Hematopoietic multipotent progenitor cell treated with erythropoietin and hydrocortisone succinate and interleukin-3 and kit ligand, for 4 days (in vitro differentiated cells): ENCODE measurements at regions not wholly inside any gene's neighbourhood (a gene's known extent, or its start where the extent isn't known, plus 50 kb on each side); places are given as distances from the start of the nearest gene placed in this dataset.
"Not testable (repeated sequence)": the region's sequence is repeated elsewhere in the genome, so short reads cannot be mapped to it uniquely, and the experiment has no call there.

Source experiments
- DNase-seq: peaks from one replicate; pipeline ENCODE4 v3.0.0-alpha.2; 2015

DNA sequence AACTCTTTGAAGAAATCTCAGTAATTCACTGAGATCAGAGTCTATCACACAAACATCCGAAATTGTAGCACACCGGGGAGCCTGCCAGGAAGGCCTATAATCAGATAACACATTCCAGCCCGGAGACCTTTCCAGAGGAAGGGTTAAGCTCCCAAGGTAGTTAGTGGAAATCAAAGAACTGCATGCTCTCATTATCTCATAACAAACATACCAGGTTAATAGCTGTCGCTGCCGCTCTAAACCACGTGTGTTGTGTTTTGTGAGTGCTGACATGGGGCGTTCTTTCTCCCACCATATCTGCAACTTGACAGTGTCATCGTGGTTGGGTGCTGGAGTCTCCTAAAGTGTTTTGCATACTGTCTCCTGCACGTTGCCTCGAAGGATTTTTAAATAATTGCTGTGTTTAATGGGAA lies 120.7 kb upstream of the CARD11 start:
- DNase-seq, result no peak

DNA sequence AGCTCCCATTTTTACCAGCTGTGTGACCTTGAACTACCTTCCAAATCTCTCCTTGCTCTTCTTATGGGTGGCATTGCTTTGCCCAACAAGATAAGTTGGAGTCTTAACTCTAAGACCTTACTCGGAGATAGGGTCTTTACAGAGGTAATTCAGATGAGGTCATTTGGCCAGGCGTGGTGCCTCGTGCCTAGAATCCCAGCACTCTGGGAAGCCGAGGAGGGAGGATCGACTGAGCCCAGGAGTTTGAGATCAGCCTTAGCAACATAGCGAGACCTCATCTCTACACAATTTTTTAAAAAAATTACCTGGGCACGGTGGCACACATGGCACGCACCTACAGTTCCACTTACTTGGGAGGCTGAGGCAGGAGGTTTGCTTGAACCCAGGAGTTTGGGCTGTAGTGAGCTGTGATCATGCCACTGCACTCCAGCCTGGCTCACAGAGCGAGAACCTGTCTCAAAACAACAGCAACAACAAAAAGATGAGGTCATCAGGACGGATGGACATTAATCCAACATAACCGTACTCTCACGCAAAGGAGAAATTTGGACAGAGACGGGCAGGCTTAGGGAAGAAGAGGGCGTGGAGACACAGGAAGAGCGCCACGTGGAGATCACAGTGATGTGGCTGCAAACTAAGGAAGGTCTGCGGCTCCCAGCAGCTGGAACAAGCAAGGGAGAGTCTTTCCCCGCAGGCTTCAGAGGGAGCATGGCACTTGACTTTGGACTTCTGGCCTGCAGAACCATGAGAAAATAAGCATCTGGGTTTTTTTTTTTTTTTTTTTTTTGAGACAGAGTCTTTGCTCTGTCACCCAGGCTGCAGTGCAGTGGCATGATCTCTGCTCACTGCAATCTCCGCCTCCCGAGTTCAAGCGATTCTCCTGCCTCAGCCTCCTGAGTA lies 122.3 kb upstream of the CARD11 start:
- DNase-seq, result no peak

DNA sequence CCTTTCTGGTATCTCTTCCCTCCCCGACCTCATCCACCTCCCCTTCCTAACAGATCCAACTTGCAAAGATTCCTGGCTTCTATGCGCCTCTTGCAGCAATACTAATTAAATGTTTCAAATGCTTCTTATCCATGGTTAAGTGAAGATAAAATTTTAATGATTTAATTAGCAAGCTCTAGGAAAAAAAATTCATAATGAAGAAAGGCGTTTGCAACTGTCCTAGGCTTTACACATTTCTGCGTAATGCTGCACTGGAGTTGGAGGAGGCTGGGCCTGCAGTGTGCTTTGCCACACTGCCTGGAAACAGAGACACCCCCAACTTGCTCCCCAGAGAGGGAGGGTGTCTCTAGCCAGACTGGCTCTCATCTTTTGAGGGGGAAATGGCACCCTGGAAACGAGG lies 123.9 kb upstream of the CARD11 start:
- no peak for DNase-seq

DNA sequence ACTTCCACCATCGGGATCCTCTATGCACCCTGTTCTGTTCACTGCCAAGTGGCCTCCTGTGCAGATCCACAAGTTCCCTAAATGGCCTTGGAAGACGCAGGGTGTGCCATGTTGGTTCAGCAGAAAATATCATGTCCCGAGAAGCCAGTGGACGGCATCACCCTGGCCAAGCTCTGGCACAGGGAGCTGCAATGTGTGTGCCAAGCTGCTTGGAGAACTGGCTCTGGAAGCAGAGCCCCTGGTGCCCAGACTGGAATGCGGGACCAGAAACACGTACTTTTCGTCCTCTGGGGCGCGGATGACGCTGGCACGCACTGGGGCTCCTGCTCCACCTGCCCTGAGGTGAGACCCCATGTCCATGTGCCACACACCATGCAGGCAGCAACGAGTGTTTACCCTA lies 124.7 kb upstream of the CARD11 start:
- DNase-seq, result no peak

DNA sequence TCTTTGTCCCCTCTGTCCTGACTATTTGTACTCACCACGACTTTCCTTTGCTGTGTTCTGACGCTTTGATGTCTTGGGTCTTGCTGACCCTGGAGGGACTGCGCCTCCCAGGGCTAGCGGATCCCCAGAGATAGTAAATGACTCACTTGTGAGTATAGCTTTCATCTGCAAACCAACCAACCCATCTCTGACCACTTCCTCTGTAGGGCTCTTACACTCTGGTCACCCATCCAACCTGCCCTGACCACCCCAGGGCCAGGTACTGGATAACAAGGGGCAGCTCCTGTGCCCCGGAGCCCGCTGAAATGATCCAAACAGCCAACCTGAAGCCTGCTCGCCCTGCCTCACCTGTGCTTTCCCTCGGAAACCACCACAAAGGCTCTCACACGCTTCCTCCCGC lies 125.2 kb upstream of the CARD11 start:
- no peak for DNase-seq

DNA sequence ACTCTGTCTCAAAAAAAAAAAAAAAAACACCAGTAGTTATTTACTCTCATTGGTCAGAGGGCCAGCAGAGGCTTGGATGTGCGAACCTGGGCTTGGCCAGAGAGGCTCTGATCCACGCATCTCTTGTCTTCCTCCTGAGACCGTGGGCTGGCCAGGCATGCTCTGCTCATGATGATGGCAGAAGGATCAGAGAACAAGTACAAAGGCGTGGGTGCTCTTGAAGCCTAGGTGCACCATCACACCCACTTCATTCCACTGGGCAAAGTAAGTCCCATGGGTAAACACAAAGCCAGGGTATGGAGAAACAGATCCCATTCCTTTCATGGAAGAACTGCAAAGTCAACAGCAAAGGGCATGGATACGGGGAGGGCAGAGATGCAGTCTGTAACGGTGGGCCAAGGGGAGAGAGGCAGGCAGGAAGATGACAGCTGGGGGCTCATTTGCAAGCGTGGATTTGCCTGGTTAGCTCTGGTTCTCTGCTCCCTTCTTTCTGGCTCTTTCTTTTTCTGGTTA lies 128.2 kb upstream of the SDK1 start:
- no peak for DNase-seq

DNA sequence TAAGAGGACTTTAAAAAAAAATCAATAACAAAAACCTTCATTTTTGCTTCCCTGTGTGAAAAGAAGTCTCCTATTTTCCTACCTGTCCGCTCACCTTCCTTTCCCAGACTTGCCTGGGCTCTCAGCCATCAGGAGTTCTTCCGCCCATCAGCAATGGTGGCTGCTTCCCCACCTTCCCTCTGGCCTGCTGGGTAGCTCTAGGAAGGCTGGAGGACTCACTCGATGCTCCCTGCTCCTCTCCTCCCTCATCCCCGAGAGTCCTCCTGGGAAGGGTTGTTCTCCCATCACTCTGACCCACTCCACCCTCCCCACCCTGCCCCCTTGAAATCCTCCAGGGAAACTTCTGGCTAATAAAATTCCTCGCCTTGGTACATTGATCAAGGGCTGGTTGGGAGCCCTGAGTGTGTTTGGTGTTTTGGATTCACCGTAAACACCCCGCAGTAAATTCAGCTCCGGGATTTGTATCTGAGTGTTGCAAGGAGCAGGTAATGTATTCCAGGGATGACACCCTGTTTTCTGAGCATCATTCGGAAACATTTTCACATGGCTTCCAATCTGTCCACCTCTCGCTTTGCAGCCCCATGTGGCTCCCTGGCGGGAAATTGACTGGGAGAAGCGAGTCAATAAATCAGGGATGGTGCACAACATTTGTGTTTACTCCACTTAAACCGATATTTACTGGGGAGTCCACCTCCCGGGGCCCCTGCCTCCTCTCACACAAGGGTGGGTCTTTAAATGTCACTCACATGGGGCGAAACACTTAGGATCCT lies 126.4 kb upstream of the SDK1 start:
- no peak for DNase-seq

DNA sequence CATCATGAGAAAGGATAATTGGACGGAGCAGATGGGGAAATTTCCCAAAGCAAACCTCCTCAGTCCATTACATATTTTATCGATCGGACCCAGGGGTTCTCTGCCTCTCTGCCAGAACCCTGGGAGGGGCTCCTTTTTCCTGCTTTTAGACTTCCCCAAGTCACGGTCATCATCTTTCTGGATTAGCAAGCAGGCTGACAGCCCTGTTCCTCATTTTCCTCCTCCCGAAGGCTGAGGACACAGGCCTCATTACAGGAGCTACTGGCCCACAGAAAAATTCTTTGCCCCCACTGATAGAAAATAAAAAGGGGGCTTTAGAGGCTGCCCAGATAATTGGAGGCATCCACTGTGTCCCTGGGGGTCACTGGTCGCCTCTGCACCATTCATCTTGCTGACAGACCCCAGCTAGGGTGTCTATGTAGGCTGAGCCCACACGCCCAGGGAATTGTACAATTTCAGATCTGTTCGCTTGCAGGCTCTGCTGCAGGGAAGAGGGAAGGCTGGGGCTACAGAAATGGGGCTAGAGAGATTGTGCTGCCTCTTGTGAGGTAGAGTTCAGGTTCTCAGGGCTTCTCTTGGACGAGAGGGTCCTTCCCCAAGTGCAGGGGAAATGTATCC lies 125.7 kb upstream of the SDK1 start:
- no peak for DNase-seq

DNA sequence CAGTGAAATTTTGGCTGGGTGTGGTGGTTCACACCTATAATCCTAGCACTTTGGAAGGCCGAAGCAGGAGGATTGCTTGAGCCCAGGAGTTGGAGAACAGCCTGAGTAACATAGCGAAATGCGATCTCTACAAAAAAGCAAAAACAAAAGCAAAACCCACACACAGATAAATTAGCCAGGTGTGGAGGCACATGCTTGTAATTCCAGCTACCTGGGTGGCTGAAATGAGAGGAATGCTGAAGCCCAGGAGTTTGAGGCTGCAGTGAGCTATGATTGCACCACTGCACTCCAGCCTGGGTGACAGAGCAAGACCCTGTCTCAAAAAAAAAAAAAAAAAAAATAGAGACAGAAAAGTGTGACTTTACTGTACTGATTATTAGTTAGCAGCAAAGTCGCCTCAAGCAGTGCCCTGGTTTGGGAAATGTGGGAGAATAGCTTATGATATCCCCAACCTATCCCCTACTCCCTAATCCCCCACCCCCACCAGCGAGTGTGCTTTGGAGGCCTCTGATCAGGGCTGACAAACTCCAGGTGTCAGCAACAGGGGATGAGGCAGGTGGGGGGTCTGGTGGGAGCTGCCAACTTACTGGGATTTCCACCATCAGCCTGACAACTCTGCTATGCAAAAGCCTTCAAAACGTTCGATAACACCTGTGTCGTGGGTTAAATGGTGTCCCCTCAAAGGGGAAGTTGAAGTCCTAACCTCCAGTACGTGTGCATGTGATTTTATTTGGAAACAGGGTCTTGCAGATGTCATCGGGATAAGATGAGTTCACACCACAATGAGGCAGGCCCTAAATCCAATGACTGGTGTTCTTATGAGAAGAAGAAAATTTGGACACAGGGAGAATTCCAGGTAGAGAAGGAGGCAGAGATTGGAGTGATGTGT lies 124.7 kb upstream of the SDK1 start:
- no peak for DNase-seq

DNA sequence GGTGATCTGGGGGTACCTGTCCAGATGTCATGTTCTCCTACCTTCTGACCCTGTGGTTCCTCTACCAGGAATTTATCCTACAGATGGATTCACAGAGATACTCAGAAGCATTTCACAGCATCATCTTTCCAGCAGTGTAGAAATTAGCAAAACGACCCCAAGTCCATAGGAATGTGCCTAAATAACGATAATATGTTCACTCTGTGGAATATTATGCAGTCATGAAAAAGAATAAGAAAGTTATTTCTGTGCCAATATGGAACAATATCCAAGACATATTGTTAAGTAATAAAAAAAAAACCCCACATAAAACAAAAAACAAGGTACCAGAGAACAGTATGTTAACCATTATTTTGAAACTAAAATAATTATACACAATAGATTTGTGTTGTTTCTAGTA lies 123.8 kb upstream of the SDK1 start:
- DNase-seq, result no peak

DNA sequence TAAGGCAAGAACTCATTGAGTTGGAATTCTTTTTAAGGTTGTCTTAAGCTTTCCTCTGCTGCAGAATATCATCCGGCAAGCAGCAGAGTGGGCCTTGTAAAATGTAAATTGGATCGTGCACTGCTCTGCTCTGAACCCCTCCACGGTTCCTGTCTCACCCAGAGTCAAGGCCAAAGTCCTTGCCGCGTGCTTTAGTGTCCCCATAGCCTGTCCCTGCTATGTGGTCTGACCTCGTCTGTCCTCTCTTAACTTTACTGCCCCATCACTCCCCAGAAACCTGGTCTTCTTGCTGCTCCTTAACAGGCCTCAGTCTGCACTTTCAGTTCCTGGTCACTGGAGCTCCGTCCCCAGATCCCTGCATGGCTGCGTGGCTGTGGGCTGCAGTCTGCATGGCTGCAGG lies 121.6 kb upstream of the SDK1 start:
- DNase-seq, result no peak

DNA sequence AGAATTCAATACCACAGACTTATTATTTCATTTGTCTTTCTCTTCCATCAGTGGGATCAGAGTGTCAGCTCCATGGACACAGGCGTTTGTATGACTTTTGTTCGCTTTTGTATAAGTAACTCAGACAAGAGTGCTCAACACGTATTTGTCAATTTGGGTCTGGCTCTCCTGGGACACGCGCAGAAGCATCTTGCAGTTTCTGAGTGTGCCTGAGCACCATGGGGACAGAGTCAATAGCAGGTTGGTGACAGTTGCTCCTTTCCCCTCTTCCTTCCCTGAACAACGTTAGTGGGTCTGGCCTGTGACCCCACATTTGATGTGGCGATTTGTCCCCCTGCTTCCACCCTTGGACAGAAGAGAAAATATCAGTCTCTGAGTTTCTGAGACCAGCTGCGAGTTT lies 120.4 kb upstream of the SDK1 start:
- DNase-seq, result no peak

DNA sequence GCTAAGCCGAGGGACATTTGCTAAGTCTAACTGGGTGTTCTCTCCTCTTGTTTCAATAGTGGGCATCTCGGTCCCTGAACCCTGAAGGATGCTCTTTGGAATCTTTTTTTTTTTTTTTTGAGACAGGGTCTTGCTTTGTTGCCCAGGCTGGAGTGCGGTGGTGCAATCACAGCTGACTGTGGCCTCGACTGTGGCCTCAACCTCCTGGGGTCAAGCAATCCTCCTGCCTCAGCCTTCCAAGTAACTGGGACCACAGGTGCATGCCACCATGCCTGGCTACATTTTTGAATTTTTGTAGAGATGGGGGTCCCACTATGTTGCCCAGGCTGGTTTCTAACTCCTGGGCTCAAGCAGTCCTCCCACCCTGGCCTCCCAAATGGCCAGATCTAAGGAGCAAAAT lies 119.0 kb upstream of the SDK1 start:
- DNase-seq, result not testable (repeated sequence)

DNA sequence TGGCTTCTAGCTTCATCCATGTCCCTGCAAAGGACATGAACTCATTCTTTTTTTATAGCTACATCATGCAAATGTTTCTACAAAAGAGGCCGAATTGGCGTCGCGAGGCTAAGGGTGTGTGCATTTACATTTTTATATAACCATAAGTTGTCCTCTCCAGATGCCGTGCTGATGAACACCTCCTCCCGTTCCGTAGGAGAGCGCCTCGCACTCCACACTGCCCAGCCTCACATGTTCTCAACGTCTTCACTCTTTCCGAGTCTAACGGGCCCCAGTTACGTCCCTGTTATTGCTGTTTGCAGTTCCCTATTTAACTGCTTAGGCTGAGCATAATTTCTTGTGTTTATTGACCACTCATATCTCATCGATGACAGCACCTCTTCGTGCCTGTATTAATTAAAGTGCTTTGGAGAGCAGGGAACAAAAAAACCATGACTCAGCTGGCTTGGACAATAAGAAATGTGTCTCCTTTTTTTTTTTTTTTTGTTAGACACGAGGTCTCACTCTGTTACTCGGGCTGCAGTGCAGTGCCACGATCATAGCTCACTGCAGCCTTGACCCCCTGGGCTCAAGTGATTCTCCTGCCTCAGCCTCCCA lies 113.5 kb upstream of the SDK1 start:
- DNase-seq, result no peak

DNA sequence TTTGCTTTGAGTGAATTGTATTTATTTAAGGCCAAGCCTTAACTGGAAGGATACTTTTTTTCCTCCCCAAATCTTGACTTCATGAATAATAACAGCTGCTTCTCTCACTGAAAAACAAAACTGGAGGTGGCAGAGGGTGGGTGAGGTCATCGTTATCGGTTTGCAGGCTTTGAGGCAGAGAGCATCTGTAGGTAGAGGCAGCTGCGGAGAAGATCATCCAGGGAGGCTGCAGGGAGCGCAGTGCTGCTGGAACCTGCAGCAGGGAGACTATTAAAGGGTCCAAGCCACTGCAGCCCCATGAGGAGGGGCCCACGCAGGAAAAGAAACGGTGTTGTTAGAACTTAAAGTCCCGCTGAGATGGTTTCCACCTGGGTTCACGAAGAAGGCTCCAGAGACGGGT lies 112.1 kb upstream of the SDK1 start:
- no peak for DNase-seq

DNA sequence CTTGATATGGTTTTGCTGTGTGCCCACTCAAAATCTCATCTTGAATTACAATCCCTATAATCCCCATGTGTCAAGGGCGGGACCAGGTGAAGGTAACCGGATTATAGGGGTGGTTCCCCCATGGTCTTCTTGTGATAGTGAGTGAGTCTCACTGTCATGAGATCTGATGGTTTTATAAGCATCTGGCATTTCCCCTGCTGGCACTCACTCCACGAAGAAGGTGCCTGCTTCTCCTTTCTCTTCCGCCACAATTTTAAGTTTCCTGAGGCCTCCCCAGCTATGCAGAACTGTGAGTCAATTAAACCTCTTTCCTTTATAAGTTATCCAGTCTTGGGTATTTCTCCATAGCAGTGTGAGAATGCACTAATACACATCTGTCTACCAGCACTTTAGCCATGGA lies 109.5 kb upstream of the SDK1 start:
- DNase-seq, result peak; percentile 10

DNA sequence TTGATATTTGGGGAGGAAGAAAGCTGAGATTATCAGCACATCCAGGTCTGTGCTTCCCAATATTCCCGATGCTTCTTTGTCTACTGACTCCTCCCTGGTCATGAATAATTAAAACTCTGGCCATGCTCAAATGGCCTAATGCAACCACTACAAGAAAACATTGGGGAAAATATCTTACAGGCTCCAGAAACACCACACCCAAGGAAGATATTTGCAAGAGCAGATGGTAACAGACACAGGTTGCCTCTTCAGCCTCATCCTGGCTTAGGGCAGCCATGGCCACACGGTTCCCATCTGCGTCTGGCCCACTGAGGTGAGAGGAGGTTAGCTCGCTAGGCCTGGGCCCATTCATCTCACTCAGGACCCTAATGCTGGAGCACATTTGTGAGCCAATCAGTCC lies 108.4 kb upstream of the SDK1 start:
- DNase-seq, result no peak

DNA sequence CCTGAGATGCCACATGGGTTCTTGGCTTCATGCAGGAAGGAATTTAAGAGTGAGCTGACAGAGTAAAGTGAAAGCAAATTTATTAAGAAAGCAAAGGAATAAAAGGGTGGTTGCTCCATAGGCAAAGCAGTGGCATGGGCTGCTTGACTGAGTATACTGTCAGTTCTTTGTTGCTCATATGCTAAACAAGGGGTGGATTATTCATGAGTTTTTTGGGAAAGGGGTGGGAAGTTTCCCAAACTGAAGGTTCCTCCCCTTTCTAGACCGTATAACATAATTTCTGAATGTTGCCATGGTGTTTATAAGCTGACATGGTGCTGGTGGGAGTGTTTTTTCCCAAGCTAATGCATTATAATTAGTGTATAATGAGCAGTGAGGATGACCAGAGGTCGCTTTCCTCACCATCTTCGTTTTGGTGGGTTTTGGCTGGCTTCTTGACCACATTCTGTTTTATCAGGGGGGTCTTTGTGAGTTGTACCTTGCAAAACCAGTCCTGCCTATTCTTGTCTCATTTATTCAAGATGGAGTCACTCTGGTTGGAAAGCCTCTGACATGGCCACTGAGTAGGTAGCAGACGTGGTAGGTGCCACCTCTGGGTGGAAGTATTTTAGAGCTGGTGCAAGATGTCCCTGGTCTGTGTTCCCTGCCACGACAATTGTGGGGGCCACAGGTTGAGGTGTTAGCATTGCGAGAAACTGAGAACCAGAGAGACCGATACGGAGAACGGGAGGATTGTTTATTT lies 107.5 kb upstream of the SDK1 start:
- DNase-seq, result no peak

DNA sequence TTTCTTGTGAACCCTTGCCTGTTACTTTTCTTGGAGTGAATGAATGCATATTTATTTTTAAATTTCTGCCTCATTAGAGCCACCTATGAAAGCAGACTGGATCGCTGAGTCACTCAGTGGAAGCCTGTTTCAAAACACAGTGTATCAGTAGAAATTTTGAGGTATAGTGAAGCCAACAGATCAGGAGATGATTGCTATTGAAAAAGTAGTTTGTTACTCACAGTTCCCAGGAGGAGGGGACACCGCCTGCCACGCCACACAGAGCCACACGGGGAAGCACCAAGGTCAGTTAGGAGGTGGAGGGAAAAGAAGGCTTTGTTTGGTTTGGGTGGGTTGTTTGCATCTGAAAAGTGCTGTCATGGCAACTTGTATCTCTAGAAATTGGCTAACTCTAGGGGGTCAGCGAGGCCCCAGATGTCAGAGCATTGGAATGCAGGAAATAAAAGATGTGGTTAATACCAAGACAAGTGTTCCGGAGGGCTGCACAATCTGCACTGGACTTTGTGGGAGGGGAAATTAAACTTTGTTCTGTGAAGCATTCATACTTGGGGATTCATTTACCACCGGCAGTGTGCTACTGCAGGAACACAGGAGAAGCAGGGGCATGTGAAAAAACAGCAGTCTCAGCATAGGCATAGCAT lies 106.4 kb upstream of the SDK1 start:
- peak; percentile 22 for DNase-seq

DNA sequence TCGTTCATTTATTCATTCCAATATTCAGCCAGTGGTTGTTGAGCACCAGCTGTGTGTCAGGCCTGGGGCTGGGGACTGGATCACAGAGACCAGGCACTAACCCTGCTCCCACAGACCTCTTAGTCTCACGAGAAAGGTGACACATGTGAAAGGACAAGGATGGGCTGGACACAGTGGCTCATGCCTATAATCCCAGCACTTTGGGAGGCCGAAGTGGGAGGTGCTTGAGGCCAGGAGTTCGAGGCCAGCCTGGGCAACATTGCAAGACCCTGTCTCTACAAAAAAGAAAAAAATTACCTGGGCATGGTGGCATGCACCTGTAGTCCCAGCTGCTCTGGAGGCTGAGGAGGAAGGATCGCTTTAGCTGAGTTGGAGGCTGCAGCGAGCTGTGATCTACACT lies 105.9 kb upstream of the SDK1 start:
- DNase-seq, result no peak
